PC-3 (cell line): ENCODE measurements at regions not wholly inside any gene's neighbourhood (a gene's known extent, or its start where the extent isn't known, plus 50 kb on each side); places are given as distances from the start of the nearest gene placed in this dataset.

ENCODE experiments used
- ATAC-seq: fragments of 200-7000 bp; cut with Tn5 transposase; 2 replicates; pipeline ENCODE4 v1.9.1; 2020; ENCODE audit warnings: mild to moderate bottlenecking, moderate library complexity
- BruUV-seq: library from RNA; stranded (reverse); fragments of 400-500 nt; replicated peaks from 2 replicates; lab custom pipeline; 2021; lab: Mats Ljungman, UMichigan
- CTCF ChIA-PET: fragments of 300-600 bp; sonication (Branson Sonifier 250); formaldehyde crosslinking; loops from one replicate; lab custom pipeline; 2022; ENCODE audit warnings: antibody characterized with exemption; lab: Charles Lee
- POLR2A ChIA-PET: fragments of 300-600 bp; sonication (Branson Sonifier 250); formaldehyde crosslinking; loops from one replicate; lab custom pipeline; 2022; ENCODE audit warnings: antibody characterized with exemption; ENCODE audit not compliant: unreplicated experiment; lab: Charles Lee
- DNase-seq: peaks from one replicate; pipeline ENCODE4 v3.0.0-alpha.2; 2015
- H2AFZ ChIP-seq: fragments of 300-600 bp; sonication (generic); 2 replicates; pipeline ENCODE4 v1.6.0; 2016; ENCODE audit warnings: antibody characterized with exemption, low read length
- H3F3A ChIP-seq: fragments of 300-600 bp; sonication (generic); one replicate; pipeline ENCODE4 v1.6.0; 2017; ENCODE audit warnings: antibody characterized with exemption, low read length, control low read depth, mild to moderate bottlenecking; ENCODE audit not compliant: unreplicated experiment
- H3K27ac ChIP-seq: fragments of 300-600 bp; sonication (generic); 2 replicates; pipeline ENCODE4 v1.5.1; 2016; ENCODE audit warnings: mild to moderate bottlenecking, low read length
- H3K27me3 ChIP-seq: fragments of 300-600 bp; sonication (generic); 2 replicates; pipeline ENCODE4 v1.6.1; 2016; ENCODE audit warnings: low read length, mixed read lengths
- H3K36me3 ChIP-seq: fragments of 300-600 bp; sonication (generic); 2 replicates; pipeline ENCODE4 v1.6.1; 2016; ENCODE audit warnings: low read depth, mixed run types, low read length, mixed read lengths
- H3K4me1 ChIP-seq: fragments of 300-600 bp; sonication (generic); 2 replicates; pipeline ENCODE4 v1.5.1; 2016; ENCODE audit warnings: low read length; ENCODE audit not compliant: insufficient read depth
- H3K4me2 ChIP-seq: fragments of 300-600 bp; sonication (generic); 2 replicates; pipeline ENCODE4 v1.6.0; 2016; ENCODE audit warnings: low read length
- H3K4me3 ChIP-seq: fragments of 300-600 bp; sonication (generic); 2 replicates; pipeline ENCODE4 v1.5.1; 2016; ENCODE audit warnings: mild to moderate bottlenecking, low read length, mixed read lengths
- H3K79me2 ChIP-seq: fragments of 300-600 bp; sonication (generic); 2 replicates; pipeline ENCODE4 v1.6.1; 2017; ENCODE audit warnings: low read length, mixed read lengths
- H3K9ac ChIP-seq: fragments of 300-600 bp; sonication (generic); 2 replicates; pipeline ENCODE4 v1.6.0; 2016; ENCODE audit warnings: mild to moderate bottlenecking, low read length
- H3K9me2 ChIP-seq: fragments of 300-600 bp; sonication (generic); replicated peaks from 2 replicates; pipeline ENCODE4 v1.6.1; 2016; ENCODE audit warnings: mixed run types, low read length, mixed read lengths
- H3K9me3 ChIP-seq: fragments of 300-600 bp; sonication (generic); 2 replicates; pipeline ENCODE4 v1.6.1; 2016; ENCODE audit warnings: low read length, mixed read lengths
- H4K20me1 ChIP-seq: fragments of 300-600 bp; sonication (generic); 2 replicates; pipeline ENCODE4 v1.6.1; 2016; ENCODE audit warnings: low read length, mixed read lengths
- CTCF ChIP-seq: fragments of 300-600 bp; sonication (generic); conservative IDR thresholded peaks from 2 replicates; pipeline ENCODE4 v1.5.1; 2017; ENCODE audit warnings: antibody characterized with exemption, low read depth, mild to moderate bottlenecking, low read length
- EZH2 ChIP-seq: fragments of 300-600 bp; sonication (generic); IDR thresholded peaks from one replicate; pipeline ENCODE4 v1.6.1; 2017; ENCODE audit warnings: antibody characterized with exemption, mild to moderate bottlenecking, low read length; ENCODE audit not compliant: unreplicated experiment
- EZH2phosphoT487 ChIP-seq: fragments of 300-600 bp; sonication (generic); IDR thresholded peaks from 2 replicates; pipeline ENCODE4 v1.6.1; 2018; ENCODE audit warnings: mild to moderate bottlenecking, antibody characterized with exemption, low read length, borderline replicate concordance
- intact Hi-C: fragments of 100-400 bp; cut with micrococcal nuclease; formaldehyde crosslinking; loops from 2 replicates; pipeline ENCODE4 v1.9.0; 2023

GRCh38 chr12:54723379-54724256, 75.5 kb upstream of the DCD start:
- Histone ChIP-seq H3K4me2 (no peak overlapping the region), H3K9me2 (no peaks in the 10 kb centered on the region), H3K9me3 (no peaks in the 10 kb centered on the region), H3K79me2 (no peaks in the 10 kb centered on the region), H2AFZ (no peak overlapping the region), H3K9ac (no peak overlapping the region), H3K4me1 (no peaks in the 10 kb centered on the region), H3K4me3 (no peak overlapping the region), H3K36me3 (no peaks in the 10 kb centered on the region), H3K27me3 (peaks cover 35% of the 10 kb centered on the region), H3F3A (no peaks in the 10 kb centered on the region), H4K20me1 (no peaks in the 10 kb centered on the region), H3K27ac (no peak overlapping the region)
- POLR2A ChIA-PET: no interaction called here
- TF ChIP-seq CTCF (peak; percentile 65), EZH2 (no peak)
- DNase-seq: peak; percentile 61
- CTCF ChIA-PET: interaction anchor here (0.6 kb wide), 3 partner anchors 27 to 743 kb away, joined by 3 to 4 read pairs (median 4); no protein-coding TSS in a partner anchor
- BruUV-seq: no TSS peak
- ATAC-seq: peak; percentile 31; the same call in 1 of the 2 replicates
- intact Hi-C loops: no loop called here

GRCh38 chr12:54721312-54721711, 73.1 kb upstream of the DCD start:
- H3K36me3 ChIP-seq: no peaks in the 10 kb centered on the region
- no peaks in the 10 kb centered on the region for H3K4me1 ChIP-seq
- DNase-seq (no peak), ATAC-seq (no peak)
- no peak overlapping the region for H3K4me3 ChIP-seq
- POLR2A ChIA-PET: no interaction called here
- no peaks in the 10 kb centered on the region for H4K20me1 ChIP-seq
- H3F3A ChIP-seq: no peaks in the 10 kb centered on the region
- no peak overlapping the region for H3K9ac ChIP-seq
- intact Hi-C loops: no loop called here
- no peak overlapping the region for H2AFZ ChIP-seq
- no peak overlapping the region for H3K27ac ChIP-seq
- no TSS peak for BruUV-seq
- no peak overlapping the region for H3K4me2 ChIP-seq
- H3K79me2 ChIP-seq: no peaks in the 10 kb centered on the region
- H3K9me2 ChIP-seq: no peaks in the 10 kb centered on the region
- peaks cover 43% of the 10 kb centered on the region for H3K27me3 ChIP-seq
- CTCF ChIA-PET: no interaction called here
- no peaks in the 10 kb centered on the region for H3K9me3 ChIP-seq
- TF ChIP-seq EZH2 (no peak), EZH2phosphoT487 (no peak)

GRCh38 chr12:54719691-54720090, 71.5 kb upstream of the DCD start:
- H3K27me3 ChIP-seq: peaks cover 55% of the 10 kb centered on the region
- no peak overlapping the region for H3K9ac ChIP-seq
- DNase-seq (no peak), ATAC-seq (no peak)
- POLR2A ChIA-PET: no interaction called here
- H4K20me1 ChIP-seq: no peaks in the 10 kb centered on the region
- H3K4me2 ChIP-seq: no peak overlapping the region
- no TSS peak for BruUV-seq
- no peaks in the 10 kb centered on the region for H3K36me3 ChIP-seq
- no peak overlapping the region for H2AFZ ChIP-seq
- no peaks in the 10 kb centered on the region for H3K79me2 ChIP-seq
- no peak for TF ChIP-seq EZH2phosphoT487
- TF ChIP-seq CTCF: no peak
- TF ChIP-seq EZH2: no peak
- H3F3A ChIP-seq: no peaks in the 10 kb centered on the region
- no peak overlapping the region for H3K4me3 ChIP-seq
- H3K27ac ChIP-seq: no peak overlapping the region
- CTCF ChIA-PET: no interaction called here
- no peaks in the 10 kb centered on the region for H3K9me3 ChIP-seq
- intact Hi-C loops: no loop called here
- H3K4me1 ChIP-seq: no peaks in the 10 kb centered on the region
- H3K9me2 ChIP-seq: no peaks in the 10 kb centered on the region
